ENCODE measurements at regions not wholly inside any gene's neighbourhood (a gene's known extent, or its start where the extent isn't known, plus 50 kb on each side); places are given as distances from the start of the nearest gene placed in this dataset.

DNA sequence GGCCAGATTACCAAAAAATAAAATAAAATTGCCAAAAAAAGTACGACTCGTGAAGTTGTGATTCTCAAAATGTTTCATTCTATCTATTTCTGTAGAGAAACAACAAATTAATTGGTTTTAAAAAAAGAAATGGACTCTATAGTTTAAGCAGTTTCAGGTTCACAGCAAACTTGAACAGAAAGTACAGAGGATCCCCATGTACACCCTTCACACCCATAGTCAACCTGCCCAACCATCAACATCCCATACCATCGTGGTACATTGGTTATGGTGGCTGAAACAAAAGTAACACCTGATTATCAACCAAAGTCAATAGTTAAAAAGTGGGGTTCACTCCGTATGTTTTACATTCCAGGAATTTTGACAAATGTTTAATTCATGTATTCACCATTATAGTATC lies 496.1 kb downstream of the ANKRD7 start:
- no peak for DNase-seq (ENCODE audit: low spot score in 2 of 2)
- WGBS, 2 donors = 62 to 75% methylated on average over 4 of the region's 4 CpGs
- H3K36me3 ChIP-seq = no peaks in the 10 kb centered on the region
- no peaks in the 10 kb centered on the region for H3K27me3 ChIP-seq
- H3K9me3 ChIP-seq = no peaks in the 10 kb centered on the region
- H3K27ac ChIP-seq = no peak overlapping the region
- H3K4me3 ChIP-seq = no peak overlapping the region
- TF ChIP-seq, protein P1, sequence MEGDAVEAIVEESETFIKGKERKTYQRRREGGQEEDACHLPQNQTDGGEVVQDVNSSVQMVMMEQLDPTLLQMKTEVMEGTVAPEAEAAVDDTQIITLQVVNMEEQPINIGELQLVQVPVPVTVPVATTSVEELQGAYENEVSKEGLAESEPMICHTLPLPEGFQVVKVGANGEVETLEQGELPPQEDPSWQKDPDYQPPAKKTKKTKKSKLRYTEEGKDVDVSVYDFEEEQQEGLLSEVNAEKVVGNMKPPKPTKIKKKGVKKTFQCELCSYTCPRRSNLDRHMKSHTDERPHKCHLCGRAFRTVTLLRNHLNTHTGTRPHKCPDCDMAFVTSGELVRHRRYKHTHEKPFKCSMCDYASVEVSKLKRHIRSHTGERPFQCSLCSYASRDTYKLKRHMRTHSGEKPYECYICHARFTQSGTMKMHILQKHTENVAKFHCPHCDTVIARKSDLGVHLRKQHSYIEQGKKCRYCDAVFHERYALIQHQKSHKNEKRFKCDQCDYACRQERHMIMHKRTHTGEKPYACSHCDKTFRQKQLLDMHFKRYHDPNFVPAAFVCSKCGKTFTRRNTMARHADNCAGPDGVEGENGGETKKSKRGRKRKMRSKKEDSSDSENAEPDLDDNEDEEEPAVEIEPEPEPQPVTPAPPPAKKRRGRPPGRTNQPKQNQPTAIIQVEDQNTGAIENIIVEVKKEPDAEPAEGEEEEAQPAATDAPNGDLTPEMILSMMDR (IDR thresholded peaks at IDR 0.05) = no peak
- TF ChIP-seq EP300 (IDR thresholded peaks at IDR 0.05) = no peak
- no peaks in the 10 kb centered on the region for H3K4me1 ChIP-seq

DNA sequence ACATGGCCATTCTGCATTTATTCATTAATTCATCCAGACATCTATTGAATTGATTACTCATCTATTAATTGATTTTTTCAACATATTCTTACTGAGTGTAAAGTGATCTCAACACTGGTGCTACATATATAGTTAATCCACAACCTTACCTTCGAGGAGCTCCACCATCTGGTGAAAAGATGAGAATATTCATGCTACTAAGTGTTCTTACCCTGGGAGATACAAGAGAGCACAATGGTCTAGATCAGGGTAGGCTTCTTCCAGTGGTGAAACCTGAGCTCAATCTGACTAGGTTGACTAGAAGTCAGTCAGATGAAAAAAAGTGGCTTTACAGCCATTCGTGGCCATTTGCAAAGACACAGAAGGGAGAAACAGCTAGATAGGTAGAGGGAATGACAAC lies 507.4 kb downstream of the ANKRD7 start:
- Histone ChIP-seq H3K4me1 (no peaks in the 10 kb centered on the region), H3K9me3 (peaks cover 0 to 4% (median 0%) of the 10 kb centered on the region in 4 donors), H3K27ac (no peak overlapping the region), H3K36me3 (no peaks in the 10 kb centered on the region), H3K27me3 (no peaks in the 10 kb centered on the region), H3K4me3 (no peak overlapping the region)
- no peak for DNase-seq (ENCODE audit: low spot score in 2 of 2)
- WGBS, 2 donors = 29 to 46% methylated on average over 2 of the region's 2 CpGs
- TF ChIP-seq EP300 (IDR thresholded peaks at IDR 0.05) = no peak
- no peak for TF ChIP-seq POLR2A (IDR thresholded peaks at IDR 0.05)
- TF ChIP-seq, protein P1 (IDR thresholded peaks at IDR 0.05) = no peak

DNA sequence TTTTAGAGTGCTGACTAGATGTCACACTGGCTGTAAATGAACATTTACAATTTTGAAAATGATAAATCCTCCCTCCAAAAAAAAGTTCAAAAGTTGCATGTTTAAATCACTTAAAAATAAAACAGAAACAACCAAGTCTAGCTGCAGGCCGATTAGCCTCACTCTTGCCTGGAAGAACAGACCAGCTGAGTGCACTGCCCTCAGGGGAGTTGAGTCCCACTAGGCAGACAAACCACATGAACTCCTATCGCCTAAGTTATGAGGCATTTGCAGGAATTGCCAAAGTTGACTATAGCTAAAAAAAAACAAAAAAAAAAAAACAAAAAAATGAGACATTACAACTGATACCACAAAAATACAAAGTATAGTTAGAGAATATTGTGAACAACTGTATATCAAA lies 510.0 kb downstream of the ANKRD7 start:
- 59 to 62% methylated on average over 2 of the region's 2 CpGs for WGBS, 2 donors
- Histone ChIP-seq H3K27me3 (no peaks in the 10 kb centered on the region), H3K9me3 (peaks cover 0 to 4% (median 0%) of the 10 kb centered on the region in 4 donors), H3K36me3 (no peaks in the 10 kb centered on the region), H3K4me1 (no peaks in the 10 kb centered on the region), H3K27ac (no peak overlapping the region), H3K4me3 (no peak overlapping the region)
- no peak for DNase-seq (ENCODE audit: low spot score in 2 of 2)
- TF ChIP-seq POLR2A (IDR thresholded peaks at IDR 0.05) = no peak
- TF ChIP-seq, protein P1 (IDR thresholded peaks at IDR 0.05) = no peak
- no peak for TF ChIP-seq EP300 (IDR thresholded peaks at IDR 0.05)

DNA sequence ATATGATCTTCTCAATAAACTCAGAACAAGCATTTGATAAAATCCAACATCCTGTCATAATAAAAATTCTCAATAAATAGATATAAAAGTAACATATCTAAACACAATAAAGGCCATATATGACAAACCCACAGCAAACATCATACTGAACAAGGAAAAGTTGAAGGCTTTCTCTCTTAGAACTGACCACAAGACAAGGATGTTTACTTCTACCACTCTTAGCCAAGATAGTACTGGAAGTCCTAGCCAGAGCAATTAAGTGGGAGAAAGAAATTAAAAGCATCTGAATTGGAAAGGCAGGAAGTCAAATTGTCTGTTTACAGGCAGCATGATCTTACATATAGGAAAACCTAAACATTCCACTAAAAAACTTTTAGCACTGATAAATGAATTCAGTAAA lies 510.9 kb downstream of the ANKRD7 start:
- DNase-seq (ENCODE audit: low spot score in 2 of 2) = no peak
- no peaks in the 10 kb centered on the region for H3K36me3 ChIP-seq
- H3K4me1 ChIP-seq = no peaks in the 10 kb centered on the region
- H3K27ac ChIP-seq = no peak overlapping the region
- TF ChIP-seq EP300 (IDR thresholded peaks at IDR 0.05) (no peak), POLR2A (IDR thresholded peaks at IDR 0.05) (no peak)
- TF ChIP-seq, protein P1 (IDR thresholded peaks at IDR 0.05) = no peak
- H3K27me3 ChIP-seq = no peaks in the 10 kb centered on the region
- H3K4me3 ChIP-seq = no peak overlapping the region
- H3K9me3 ChIP-seq = peaks cover 0 to 4% (median 0%) of the 10 kb centered on the region in 4 donors

DNA sequence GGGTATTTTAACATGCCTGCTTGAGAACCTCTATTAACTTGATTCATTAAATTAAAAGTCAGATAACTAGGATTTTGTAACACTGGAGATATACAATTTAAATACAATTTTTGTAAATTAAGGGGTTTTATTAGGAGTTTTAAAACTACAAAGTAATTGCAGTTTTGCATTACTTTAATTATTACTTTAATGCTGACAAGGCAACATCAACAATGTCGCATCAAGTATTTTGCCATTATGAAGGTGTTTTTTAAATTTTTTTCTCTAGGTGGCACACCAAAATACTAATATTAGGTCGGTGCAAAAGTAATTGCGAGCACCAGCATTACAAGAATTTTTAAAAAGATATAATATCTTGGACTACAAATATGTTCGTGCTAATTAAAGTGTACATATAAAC lies 513.4 kb downstream of the ANKRD7 start:
- Histone ChIP-seq H3K4me1 (no peaks in the 10 kb centered on the region), H3K9me3 (peaks cover 0 to 4% (median 0%) of the 10 kb centered on the region in 4 donors), H3K36me3 (no peaks in the 10 kb centered on the region), H3K4me3 (no peak overlapping the region), H3K27ac (no peak overlapping the region), H3K27me3 (no peaks in the 10 kb centered on the region)
- WGBS, 2 donors = 89 to 92% methylated on average over 4 of the region's 4 CpGs
- DNase-seq (ENCODE audit: low spot score in 2 of 2) = no peak
- TF ChIP-seq, protein P1 (IDR thresholded peaks at IDR 0.05) = no peak
- TF ChIP-seq EP300 (IDR thresholded peaks at IDR 0.05) = no peak
- no peak for TF ChIP-seq POLR2A (IDR thresholded peaks at IDR 0.05)

Data from tibial nerve (tissue), 4 donors.